ENCODE measurements at regions not wholly inside any gene's neighbourhood (a gene's known extent, or its start where the extent isn't known, plus 50 kb on each side); places are given as distances from the start of the nearest gene placed in this dataset.

DNA sequence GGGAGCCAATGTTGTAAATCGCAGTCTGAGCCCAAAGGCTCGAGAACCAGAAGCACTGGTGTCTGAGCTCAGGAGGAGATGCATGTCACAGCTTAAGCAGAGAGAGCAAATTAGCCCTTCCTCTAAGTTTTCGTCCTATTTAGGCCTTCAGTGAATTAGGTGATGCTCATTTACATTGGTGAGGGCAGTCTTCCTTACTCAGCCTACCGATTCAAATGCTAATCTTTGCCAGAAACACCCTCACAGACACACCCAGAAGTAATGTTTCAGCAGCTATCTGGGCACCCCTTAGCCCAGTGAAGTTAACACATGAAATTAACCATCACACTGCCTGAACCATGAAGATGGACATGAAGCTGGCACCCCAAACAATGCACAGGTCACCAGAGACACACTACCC lies 385.1 kb downstream of the STK39 start:
- CTCF ChIA-PET = no interaction called here

GRCh38 chr2:167861574-167862193 lies 385.7 kb downstream of the STK39 start:
- ATAC-seq (no peak), DNase-seq (ENCODE audit: low read depth, low spot score) (no peak)
- Histone ChIP-seq H3K36me3 (ENCODE audit: control insufficient read depth, insufficient read depth, low read length) (no peaks in the 10 kb centered on the region), H3K27me3 (ENCODE audit: control insufficient read depth, insufficient read depth, low read length) (no peaks in the 10 kb centered on the region), H3K4me3 (ENCODE audit: low read depth in 2 of 2, low read length in 2 of 2) (no peak overlapping the region), H3K4me1 (ENCODE audit: control insufficient read depth, insufficient read depth, low read length) (no peaks in the 10 kb centered on the region), H3K9me3 (ENCODE audit: control insufficient read depth, insufficient read depth, low read depth, low read length) (no peaks in the 10 kb centered on the region), H3K27ac (ENCODE audit: low read length) (no peak overlapping the region)
- CTCF ChIA-PET = no interaction called here
- no peak for TF ChIP-seq REST (IDR thresholded peaks at IDR 0.05; ENCODE audit: insufficient read depth in 1 of 2, low read depth in 2 of 2, low read length in 1 of 2)
- no peak for TF ChIP-seq POLR2AphosphoS5 (IDR thresholded peaks at IDR 0.05; ENCODE audit: low read depth, low read length)
- TF ChIP-seq SIN3A (IDR thresholded peaks at IDR 0.05; ENCODE audit: borderline replicate concordance, insufficient read depth, low read depth, low read length) = no peak
- no peak for TF ChIP-seq CTCF (IDR thresholded peaks at IDR 0.05)
- BruUV-seq (replicated peaks) = no TSS peak
- in situ Hi-C loops (cut with HindIII; ENCODE audit: low pct_unique_long_range_greater_than_20kb, low sequenced_read_pairs) (no loop called here), intact Hi-C loops (cut with micrococcal nuclease; ENCODE audit: unreplicated experiment) (no loop called here)
- POLR2A ChIA-PET = no interaction called here

More for the DNA sequence above, 385.1 kb downstream of the STK39 start:
- H3K27ac ChIP-seq (ENCODE audit: low read length) = no peak overlapping the region
- no peak overlapping the region for H3K4me3 ChIP-seq (ENCODE audit: low read depth in 2 of 2, low read length in 2 of 2)
- no peak for TF ChIP-seq REST (IDR thresholded peaks at IDR 0.05; ENCODE audit: insufficient read depth in 1 of 2, low read depth in 2 of 2, low read length in 1 of 2)
- TF ChIP-seq CTCF (IDR thresholded peaks at IDR 0.05) = no peak
- no peak for TF ChIP-seq SIN3A (IDR thresholded peaks at IDR 0.05; ENCODE audit: borderline replicate concordance, insufficient read depth, low read depth, low read length)
- TF ChIP-seq POLR2AphosphoS5 (IDR thresholded peaks at IDR 0.05; ENCODE audit: low read depth, low read length) = no peak
- TF ChIP-seq TCF7L2 (IDR thresholded peaks at IDR 0.05; ENCODE audit: low read depth, low read length) = no peak
- intact Hi-C loops (cut with micrococcal nuclease; ENCODE audit: unreplicated experiment) (no loop called here), in situ Hi-C loops (cut with HindIII; ENCODE audit: low pct_unique_long_range_greater_than_20kb, low sequenced_read_pairs) (no loop called here)
- no peaks in the 10 kb centered on the region for H3K36me3 ChIP-seq (ENCODE audit: control insufficient read depth, insufficient read depth, low read length)
- H3K27me3 ChIP-seq (ENCODE audit: control insufficient read depth, insufficient read depth, low read length) = no peaks in the 10 kb centered on the region
- ATAC-seq (no peak), DNase-seq (ENCODE audit: low read depth, low spot score) (no peak)
- no peaks in the 10 kb centered on the region for H3K4me1 ChIP-seq (ENCODE audit: control insufficient read depth, insufficient read depth, low read length)
- POLR2A ChIA-PET = no interaction called here
- no peaks in the 10 kb centered on the region for H3K9me3 ChIP-seq (ENCODE audit: control insufficient read depth, insufficient read depth, low read depth, low read length)
- BruUV-seq (replicated peaks) = no TSS peak
